GM23338 (cell line): ENCODE measurements at regions not wholly inside any gene's neighbourhood (a gene's known extent, or its start where the extent isn't known, plus 50 kb on each side); places are given as distances from the start of the nearest gene placed in this dataset.

Experiments used
- ATAC-seq: fragments of 200-7000 bp; cut with Tn5 transposase; 3 replicates; pipeline ENCODE4 v1.9.1; 2020
- DNase-seq: peaks from one replicate; pipeline ENCODE4 v3.0.0-alpha.2; 2015; ENCODE audit warnings: low spot score
- H2AFZ ChIP-seq: fragments of 200-600 bp; sonication (generic); 2 replicates; pipeline ENCODE4 v1.8.0; 2016; ENCODE audit warnings: antibody characterized with exemption, mild to moderate bottlenecking, moderate library complexity
- H3F3A ChIP-seq: fragments of 200-600 bp; sonication (generic); replicated peaks from 2 replicates; pipeline ENCODE4 v1.8.0; 2017; ENCODE audit warnings: antibody characterized with exemption, mixed run types, low read depth
- H3K27ac ChIP-seq: fragments of 200-600 bp; sonication (generic); 2 replicates; pipeline ENCODE4 v1.6.1; 2016; ENCODE audit warnings: low read depth
- H3K27me3 ChIP-seq: fragments of 200-600 bp; sonication (generic); 2 replicates; pipeline ENCODE4 v1.8.0; 2016; ENCODE audit warnings: mild to moderate bottlenecking, mixed run types, moderate library complexity; ENCODE audit not compliant: insufficient read depth
- H3K36me3 ChIP-seq: fragments of 200-600 bp; sonication (generic); 2 replicates; pipeline ENCODE4 v1.8.0; 2016; ENCODE audit warnings: mild to moderate bottlenecking; ENCODE audit not compliant: insufficient read depth
- H3K4me1 ChIP-seq: fragments of 200-600 bp; sonication (generic); 2 replicates; pipeline ENCODE4 v1.8.0; 2016; ENCODE audit warnings: mild to moderate bottlenecking, moderate library complexity; ENCODE audit not compliant: insufficient read depth
- H3K4me2 ChIP-seq: fragments of 200-600 bp; sonication (generic); 2 replicates; pipeline ENCODE4 v1.7.1; 2017; ENCODE audit warnings: mixed run types
- H3K4me3 ChIP-seq: fragments of 200-600 bp; sonication (generic); 2 replicates; pipeline ENCODE4 v1.6.1; 2016; ENCODE audit warnings: mixed run types
- H3K79me2 ChIP-seq: fragments of 200-600 bp; sonication (generic); replicated peaks from 2 replicates; pipeline ENCODE4 v1.8.0; 2017; ENCODE audit warnings: mild to moderate bottlenecking; ENCODE audit not compliant: insufficient read depth
- H3K9me2 ChIP-seq: fragments of 200-600 bp; sonication (generic); 2 replicates; pipeline ENCODE4 v1.8.0; 2017; ENCODE audit not compliant: insufficient read depth
- H4K20me1 ChIP-seq: fragments of 200-600 bp; sonication (generic); replicated peaks from 2 replicates; pipeline ENCODE4 v1.8.0; 2017; ENCODE audit warnings: mild to moderate bottlenecking; ENCODE audit not compliant: insufficient read depth
- H3K27ac Mint-ChIP-seq: 2 replicates; pipeline ENCODE4 v1.8.0; 2020; ENCODE audit warnings: inconsistent platforms, mild to moderate bottlenecking, moderate library complexity, mixed read lengths
- H3K27me3 Mint-ChIP-seq: 3 replicates; pipeline ENCODE4 v1.8.0; 2022; ENCODE audit warnings: low read depth, mild to moderate bottlenecking, moderate library complexity, mixed read lengths, inconsistent platforms; ENCODE audit not compliant: insufficient read depth, poor library complexity
- H3K36me3 Mint-ChIP-seq: 3 replicates; pipeline ENCODE4 v1.8.0; 2021; ENCODE audit warnings: low read depth, mild to moderate bottlenecking, inconsistent platforms, moderate library complexity, mixed read lengths
- H3K4me1 Mint-ChIP-seq: 3 replicates; pipeline ENCODE4 v1.8.0; 2020; ENCODE audit warnings: mild to moderate bottlenecking, inconsistent platforms, mixed read lengths
- H3K4me3 Mint-ChIP-seq: 3 replicates; pipeline ENCODE4 v1.8.0; 2021; ENCODE audit warnings: moderate library complexity, mild to moderate bottlenecking, inconsistent platforms, mixed read lengths
- H3K9me3 Mint-ChIP-seq: 3 replicates; pipeline ENCODE4 v1.8.0; 2020; ENCODE audit warnings: moderate library complexity, mild to moderate bottlenecking, inconsistent platforms, mixed read lengths
- EZH2phosphoT487 ChIP-seq: fragments of 200-600 bp; sonication (generic); IDR thresholded peaks from one replicate; pipeline ENCODE4 v1.8.1; 2018; ENCODE audit warnings: antibody characterized with exemption; ENCODE audit not compliant: unreplicated experiment
- JUNB ChIP-seq: IDR thresholded peaks from one replicate; pipeline ENCODE4 v1.6.1; 2016; ENCODE audit warnings: antibody characterized with exemption; ENCODE audit not compliant: unreplicated experiment
- NANOG ChIP-seq: IDR thresholded peaks from 2 replicates; pipeline ENCODE4 v1.6.1; 2016; ENCODE audit warnings: antibody characterized with exemption, borderline replicate concordance
- ZNF331 ChIP-seq: fragments of 250-450 bp; sonication (Bioruptor Pico); IDR thresholded peaks from 2 replicates; pipeline ENCODE4 v1.5.0; 2020; ENCODE audit warnings: low read depth, mild to moderate bottlenecking, moderate library complexity
- ZNF462 ChIP-seq: fragments of 250-450 bp; sonication (Bioruptor Pico); IDR thresholded peaks from 2 replicates; pipeline ENCODE4 v1.5.0; 2020; ENCODE audit warnings: mild to moderate bottlenecking, moderate library complexity
- TF ChIP-seq, protein P1 (sequence below): IDR thresholded peaks from 2 replicates; pipeline ENCODE4 v1.6.1; 2016; ENCODE audit warnings: antibody characterized with exemption

- Histone ChIP-seq H3F3A (no peaks in the 10 kb centered on the region), H3K9me2 (no peaks in the 10 kb centered on the region), H3K4me3 (no peak overlapping the region), H3K4me2 (no peak overlapping the region), H3K27ac (no peak overlapping the region), H3K36me3 (no peaks in the 10 kb centered on the region), H4K20me1 (no peaks in the 10 kb centered on the region), H3K4me1 (no peaks in the 10 kb centered on the region), H3K27me3 (no peaks in the 10 kb centered on the region), H3K79me2 (no peaks in the 10 kb centered on the region), H2AFZ (no peak overlapping the region)
- Mint-ChIP-seq H3K36me3 (no peaks in the 10 kb centered on the region), H3K4me3 (no peak overlapping the region), H3K9me3 (no peaks in the 10 kb centered on the region), H3K4me1 (peaks cover 6% of the 10 kb centered on the region; the same call in 2 of the 3 replicates), H3K27me3 (no peaks in the 10 kb centered on the region), H3K27ac (no peak overlapping the region)
- no peak for DNase-seq
- ATAC-seq = no peak
- TF ChIP-seq JUNB (no peak), EZH2phosphoT487 (no peak), ZNF331 (CRISPR knock-in tag) (no peak), ZNF462 (CRISPR knock-in tag) (no peak), NANOG (no peak)
- TF ChIP-seq, protein P1, sequence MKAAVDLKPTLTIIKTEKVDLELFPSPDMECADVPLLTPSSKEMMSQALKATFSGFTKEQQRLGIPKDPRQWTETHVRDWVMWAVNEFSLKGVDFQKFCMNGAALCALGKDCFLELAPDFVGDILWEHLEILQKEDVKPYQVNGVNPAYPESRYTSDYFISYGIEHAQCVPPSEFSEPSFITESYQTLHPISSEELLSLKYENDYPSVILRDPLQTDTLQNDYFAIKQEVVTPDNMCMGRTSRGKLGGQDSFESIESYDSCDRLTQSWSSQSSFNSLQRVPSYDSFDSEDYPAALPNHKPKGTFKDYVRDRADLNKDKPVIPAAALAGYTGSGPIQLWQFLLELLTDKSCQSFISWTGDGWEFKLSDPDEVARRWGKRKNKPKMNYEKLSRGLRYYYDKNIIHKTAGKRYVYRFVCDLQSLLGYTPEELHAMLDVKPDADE = no peak
These were observed 378.5 kb upstream of the CD180 start for GRCh38 chr5:67575087-67575486.
